Amygdala (tissue), 56 donors: ENCODE measurements at regions not wholly inside any gene's neighbourhood (a gene's known extent, or its start where the extent isn't known, plus 50 kb on each side); places are given as distances from the start of the nearest gene placed in this dataset.

Experiments
- DNase-seq, 56 donors: peaks; one replicate each; lab custom pipeline; 2025; lab: John Stamatoyannopoulos, UW

DNA sequence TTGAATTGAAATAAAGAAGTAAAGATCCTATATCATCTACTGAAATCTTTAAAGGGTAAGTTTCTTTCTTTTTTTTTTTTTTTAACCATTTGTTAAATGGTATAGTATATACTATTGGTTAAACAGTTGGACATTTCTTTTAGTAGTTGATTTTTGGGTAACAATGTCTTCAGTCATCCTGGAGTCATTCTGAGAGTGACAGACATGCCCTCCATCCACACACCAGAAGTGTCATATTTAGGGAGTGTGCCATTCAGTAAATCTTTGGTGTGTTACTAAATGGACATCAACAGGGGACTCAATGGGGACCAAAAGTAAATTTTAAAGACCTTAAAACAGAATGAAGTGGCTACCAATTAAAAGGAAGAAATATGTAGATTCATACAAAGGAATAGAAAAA lies 50.8 kb upstream of the SLC39A10 start:
- DNase-seq, result no peak

DNA sequence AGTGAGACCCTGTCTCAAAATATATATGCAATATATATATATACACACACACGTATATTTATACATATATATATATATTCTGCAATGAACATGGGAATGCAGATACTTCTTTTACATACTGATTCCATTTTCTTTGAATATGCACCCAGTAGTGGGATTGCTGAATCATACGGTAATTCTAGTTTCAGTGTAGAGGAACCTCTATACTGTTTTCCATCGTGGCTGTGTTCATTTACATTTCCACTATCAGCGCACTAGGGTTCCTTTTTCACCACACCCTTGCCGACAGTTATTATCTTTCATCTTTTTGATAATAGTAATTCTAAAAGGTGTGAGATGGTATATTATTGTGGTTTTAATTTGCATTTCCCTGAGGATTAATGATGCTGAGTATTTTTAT lies 52.3 kb upstream of the SLC39A10 start:
- DNase-seq, result no peak

DNA sequence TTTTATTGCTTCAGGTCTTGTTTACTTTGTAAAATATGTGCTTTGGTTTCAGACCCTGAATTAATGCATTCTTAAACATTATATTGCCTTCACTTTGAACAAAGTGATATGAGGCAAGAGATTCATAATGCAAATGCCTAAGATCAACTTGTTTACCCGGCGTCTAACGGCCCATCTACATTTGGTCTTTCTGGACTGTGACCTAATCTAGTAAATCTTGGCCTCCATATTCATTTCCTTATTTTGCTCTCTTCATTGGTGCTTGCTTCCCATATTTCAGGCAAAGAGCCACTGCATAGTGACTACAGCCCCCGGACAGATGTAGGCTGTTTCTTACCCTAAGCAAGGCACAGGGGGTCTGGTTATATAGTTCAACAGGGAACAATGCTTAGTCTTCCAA lies 53.0 kb upstream of the SLC39A10 start:
- DNase-seq, result no peak

DNA sequence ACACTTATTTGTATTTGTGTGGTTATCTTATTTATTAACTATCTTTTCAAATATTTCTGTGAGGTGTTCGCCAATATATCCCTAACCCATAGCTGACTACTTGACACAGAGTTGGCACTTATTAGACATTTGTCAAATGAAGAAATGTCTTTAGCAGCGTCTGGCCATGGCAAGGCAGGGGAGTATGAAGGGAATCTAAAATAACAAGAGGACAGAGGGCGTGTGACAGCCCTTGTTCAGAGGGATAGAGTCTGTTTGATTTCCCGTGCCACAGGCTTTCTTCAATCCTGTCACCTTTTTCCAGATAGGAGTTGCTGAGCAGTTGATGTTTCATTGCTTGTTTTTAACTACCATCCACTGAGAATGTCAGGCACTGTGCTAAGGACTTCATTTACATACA lies 53.6 kb upstream of the SLC39A10 start:
- no peak for DNase-seq

DNA sequence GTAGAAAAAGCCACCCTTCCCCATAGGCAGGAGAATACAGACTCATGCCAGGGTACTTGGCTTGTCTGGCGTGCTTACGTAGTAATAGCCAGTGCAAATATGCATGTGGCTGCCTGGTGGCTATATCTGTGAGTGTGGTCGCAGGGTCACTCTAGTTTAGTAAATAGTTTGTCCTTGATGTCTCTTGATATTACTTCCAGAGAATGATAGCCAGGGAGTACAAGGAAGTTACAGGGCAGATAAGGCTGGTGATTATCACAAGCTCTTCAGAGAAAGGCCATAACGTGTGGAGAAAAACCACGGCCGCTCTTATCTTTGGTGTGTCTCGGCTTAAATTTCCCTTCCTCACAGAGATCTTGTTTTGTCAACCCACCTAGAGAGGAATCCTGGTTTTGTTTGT lies 54.3 kb upstream of the SLC39A10 start:
- DNase-seq, result no peak

DNA sequence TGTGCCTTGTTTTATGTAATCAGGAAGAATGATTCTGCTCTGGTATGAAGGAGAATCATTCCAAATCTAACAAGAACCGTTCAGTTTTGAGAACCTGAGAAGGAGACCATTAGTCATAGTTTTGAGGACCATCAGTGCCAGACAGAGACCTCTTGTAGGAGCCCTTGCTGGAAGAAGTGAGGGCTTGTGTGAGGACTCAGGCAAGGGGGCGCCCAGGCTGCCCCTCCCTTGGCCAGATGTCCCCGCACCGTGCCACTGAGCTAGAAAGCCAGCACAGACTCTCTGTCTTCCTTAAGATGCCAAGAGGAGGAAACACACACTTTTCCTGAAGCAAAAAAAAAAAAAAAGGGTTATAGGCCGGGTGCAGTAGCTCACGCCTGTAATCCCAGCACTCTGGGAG lies 55.7 kb upstream of the SLC39A10 start:
- DNase-seq, result peak in 1 of 56 donors; percentile 1

DNA sequence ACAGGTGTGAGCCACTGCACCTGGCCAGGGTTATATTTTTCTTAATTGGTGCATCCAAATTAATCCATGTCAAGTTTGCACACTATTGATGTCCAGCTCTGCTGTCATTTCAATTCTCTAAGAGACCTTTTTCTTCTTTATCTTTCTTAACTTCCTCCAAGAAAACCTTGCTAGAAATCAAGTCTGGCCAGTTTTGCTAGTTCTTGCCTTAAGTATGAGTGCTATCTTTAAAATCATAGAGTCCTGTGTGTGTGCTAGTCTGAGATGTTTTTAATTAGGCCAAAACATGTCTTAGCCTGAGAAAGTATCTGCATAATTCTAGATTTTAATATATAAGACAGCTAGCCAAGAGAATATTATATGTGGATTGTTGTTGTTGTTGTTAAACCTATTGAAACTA lies 56.2 kb upstream of the SLC39A10 start:
- DNase-seq, result no peak

DNA sequence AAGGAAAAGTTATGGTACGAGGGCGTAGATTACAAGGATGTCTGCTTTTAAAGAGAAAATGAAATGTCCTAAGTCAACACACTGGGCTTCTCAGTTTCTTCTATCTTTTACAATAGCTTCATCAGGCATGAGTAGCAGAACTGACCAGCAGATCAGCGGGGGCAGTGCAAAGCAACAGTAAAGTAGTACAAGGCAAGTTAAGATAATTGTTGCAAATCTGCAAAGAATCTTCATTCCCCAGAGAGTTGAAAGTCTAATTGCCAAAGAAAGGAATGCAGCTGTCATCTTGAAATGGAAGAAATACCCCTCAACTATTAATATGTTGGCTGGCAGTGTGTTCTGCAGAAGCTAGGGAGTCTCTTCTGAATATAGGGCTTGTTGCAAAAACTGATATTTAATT lies 60.2 kb upstream of the SLC39A10 start:
- DNase-seq, result no peak

DNA sequence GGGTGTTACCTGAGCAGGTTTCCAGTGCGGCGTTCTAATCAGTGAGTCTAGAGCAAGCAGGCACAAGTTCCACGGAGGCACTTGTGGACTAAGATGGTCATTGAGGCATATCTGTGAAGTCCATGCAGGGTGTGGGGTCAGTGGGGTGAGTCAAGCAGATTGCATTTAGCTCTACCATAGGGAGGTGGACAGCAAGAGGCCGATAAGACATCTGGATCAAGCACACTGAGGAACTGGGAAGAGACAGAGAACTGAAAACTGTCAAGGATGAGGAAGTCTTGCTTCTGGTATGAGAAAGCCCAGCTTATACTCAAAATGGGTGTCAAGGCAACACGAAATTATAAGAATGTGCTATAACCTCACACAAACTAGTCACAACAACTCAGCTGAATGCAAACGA lies 61.2 kb upstream of the SLC39A10 start:
- no peak for DNase-seq

DNA sequence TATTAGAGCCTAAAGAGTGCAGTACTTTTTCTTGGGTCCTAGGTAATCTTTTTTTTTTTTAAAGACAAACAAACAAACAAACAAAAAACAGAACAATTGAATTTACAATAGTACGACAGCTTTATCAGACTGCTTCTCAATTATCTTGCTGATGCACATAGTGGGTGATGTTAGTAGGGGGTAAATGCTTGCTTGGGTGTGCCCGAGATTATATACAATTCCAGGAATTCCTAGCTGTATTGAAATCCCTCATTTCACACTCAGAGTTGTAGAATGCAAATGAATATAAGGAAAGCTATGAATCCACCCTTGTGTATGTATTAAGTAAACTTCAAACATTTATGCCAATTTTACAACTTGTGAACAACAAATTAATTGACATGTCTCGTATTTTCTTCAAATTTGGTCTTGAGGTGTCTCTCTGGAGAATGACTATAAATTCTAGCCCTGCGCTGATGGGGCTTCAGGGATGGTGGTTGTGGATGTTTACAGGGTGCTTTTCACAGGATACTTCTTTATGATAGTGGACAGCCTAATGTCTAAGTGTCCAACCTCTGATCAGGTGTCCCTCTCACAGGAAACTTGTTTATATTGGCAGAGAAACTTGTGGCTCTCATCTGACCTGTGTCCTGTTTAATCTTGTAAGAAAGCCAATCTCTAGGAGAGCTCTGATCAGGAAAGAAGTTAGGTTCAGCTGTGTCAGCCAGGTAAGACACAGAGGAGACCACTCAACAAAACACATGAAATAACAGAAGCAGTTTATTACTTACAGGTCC lies 61.9 kb upstream of the SLC39A10 start:
- no peak for DNase-seq

DNA sequence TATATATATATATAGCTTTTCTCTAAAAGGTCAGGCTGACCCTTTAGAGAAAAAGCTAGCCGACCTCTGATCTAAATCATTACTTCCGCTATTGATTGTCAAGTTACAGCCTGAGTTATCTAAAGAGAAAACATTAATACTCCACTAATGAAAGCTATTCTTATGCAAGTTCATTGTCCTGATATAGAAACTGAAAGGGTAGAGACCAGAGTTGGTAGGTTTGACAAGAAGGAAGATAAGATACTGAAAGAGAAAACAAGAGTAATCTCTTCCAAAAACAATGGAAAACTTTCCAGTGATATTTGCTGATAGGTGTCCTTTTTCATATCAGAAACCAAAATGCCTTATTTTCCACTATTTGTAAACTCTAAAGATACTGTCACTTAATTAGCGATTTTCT lies 62.8 kb upstream of the SLC39A10 start:
- no peak for DNase-seq

DNA sequence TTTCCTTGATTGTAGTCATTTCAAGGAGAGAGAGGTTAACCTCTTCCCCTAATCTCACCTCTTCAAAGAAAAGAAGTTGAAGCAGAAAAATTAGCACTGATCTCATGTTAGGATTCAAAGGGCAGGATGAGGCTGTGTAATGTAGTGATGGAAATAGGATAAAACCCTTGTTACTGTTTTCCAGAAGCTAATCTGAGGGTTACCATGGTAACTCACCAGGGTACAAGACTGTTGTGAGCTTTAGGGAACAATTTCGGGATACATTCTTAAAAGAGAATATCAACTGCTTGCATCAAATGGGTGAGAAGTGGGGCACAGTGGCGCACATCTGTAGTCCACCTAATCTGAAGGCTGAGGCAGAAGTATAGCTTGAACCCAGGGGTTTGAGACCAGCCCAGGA lies 64.9 kb upstream of the SLC39A10 start:
- peak in 1 of 56 donors; percentile 9 for DNase-seq

DNA sequence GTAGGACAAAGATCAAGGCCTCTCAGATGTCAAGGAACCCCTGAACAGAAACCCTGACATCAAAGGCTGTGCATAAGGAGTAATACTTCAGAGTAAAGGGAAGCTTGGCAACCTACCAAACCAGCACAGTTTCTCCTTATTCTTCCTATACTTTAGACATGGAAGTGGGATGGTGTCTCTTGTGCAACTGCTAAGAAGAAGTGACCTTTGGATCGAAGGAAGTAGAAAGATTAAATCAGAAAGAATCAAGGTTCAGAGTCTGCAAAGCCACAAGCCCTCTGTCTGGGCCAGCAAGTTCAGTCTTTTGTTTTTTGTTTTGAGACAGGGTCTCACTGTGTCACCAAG lies 66.2 kb upstream of the SLC39A10 start:
- DNase-seq, result no peak

DNA sequence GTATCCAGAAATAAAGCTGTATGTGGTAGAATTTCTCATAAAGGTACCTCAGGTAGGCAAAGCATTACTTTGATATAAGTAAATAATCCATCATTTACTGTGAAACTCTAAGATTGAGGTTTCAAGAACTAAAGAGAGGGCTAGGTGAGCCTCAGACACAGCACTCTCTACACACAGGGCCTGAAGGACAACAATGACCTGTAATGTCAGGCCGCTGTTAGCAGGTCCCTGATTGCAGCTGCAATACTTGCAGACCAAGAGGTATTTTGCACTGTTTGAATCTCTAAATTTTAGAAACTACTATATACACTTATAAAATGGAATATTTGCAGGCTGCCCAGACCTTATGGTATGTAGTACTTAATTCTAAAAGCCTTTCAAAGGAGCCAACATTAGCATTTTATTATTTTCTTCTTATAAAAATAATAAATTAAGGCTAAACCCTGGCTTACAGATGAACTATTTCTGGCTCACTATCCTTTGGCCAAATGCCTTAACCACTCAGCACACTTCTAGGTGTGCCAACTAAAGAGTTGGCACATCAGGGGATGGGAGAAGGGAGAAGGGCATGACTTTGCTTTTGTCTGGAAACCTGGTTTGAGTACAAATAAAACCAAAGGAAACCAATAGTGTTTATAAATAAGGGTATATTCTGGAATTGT lies 66.7 kb upstream of the SLC39A10 start:
- no peak for DNase-seq

DNA sequence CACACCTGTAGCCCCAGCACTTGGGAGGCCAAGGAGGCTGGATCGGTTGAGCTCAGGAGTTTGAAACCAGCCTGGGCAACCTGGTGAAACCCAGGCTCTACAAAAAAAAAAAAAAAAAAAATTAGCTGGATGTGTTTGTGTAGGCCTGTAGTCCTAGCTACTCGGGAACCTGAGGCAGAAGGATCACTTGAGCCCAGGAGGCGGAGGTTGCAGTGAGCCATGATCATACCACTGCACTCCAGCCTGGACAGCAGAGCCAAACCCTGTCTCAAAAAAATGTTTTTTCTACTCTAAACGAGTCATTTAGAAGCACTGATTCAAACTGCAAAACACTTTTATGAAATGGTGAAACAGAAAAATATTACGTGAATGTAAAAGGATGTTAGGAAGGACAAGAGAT lies 69.1 kb upstream of the SLC39A10 start:
- DNase-seq, result no peak

DNA sequence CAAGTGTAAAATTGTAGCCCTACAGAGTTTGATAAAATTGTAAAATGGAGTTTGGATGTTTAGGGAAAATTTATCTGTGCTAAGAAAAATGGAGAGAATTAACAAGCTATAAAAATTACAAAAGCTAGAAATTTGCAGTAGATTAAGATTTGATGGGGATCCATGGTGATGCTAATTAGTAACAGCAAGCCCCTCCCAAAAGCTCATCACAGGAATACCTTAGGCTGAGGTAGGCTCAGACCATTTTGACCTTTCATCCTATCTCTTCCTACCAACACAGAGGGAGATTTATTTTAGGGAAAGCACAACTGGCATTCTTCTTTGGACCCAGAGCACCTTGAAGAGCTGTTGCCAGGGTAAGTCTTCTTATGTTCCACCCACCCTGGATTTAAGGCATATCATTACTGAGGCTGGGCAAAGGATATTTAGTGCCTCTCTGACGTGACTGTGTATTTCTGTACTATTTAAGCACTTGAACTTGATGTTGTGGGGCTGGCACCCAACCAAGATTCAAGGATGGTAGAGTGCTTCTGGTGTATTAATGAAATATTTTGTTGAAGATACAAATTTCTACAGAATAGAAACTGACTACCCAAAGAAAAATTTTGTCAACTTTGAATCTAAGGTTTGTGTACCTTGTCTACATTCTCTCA lies 70.8 kb upstream of the SLC39A10 start:
- peak in 1 of 56 donors; percentile 12 for DNase-seq

DNA sequence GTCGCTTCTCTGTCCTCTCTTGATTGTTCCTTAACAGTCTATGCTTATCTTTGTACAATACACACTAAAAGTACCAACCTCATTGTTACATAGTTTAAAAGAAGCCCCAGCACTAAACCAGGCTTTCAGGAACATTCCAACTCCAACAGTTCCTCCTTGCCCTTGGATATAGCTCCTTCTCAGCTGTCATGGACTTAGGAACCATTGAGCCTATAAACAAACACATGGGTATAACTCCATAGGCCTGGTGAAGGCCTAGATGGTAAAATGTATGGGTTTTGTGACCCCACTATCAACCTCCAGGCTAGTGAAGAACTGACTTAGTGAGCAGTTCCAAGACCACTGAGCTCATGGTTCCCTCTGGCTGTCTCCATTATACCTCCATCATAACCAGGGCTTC lies 74.8 kb upstream of the SLC39A10 start:
- no peak for DNase-seq

DNA sequence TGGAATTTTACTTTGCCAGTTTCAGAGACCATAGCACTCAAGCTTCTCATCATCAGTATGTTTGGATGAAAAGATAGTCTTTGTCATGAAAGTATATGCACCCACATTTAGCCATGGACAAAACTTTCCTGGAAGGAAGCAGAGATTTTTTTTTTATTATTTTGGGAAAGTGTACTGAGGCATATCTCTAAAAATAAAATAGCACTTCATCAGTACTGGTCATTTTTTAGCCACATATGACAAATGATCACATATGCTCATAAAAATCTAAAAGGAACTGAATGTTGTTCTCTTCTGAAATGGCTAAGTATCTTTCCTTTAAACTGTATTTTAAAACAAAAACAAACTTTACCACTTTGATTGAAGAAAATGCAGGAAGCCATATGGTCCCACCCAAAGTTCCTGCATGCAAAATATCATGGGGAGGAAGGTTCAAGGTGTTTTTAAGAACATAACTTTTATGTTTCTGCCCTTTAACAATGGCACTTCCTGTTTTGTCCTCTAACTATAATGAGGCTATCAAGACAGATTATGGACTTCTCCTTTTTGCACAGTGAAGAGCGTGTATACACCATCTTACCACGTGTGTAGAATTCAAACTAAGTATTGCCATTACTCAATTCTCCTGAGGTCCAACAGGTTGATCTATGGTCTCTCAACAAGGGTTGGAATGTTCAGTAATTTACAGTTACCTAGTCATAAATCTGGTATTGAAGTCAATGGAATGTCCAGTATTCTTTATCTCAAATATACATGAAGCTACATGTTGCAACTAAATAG lies 77.1 kb upstream of the SLC39A10 start:
- DNase-seq, result no peak

DNA sequence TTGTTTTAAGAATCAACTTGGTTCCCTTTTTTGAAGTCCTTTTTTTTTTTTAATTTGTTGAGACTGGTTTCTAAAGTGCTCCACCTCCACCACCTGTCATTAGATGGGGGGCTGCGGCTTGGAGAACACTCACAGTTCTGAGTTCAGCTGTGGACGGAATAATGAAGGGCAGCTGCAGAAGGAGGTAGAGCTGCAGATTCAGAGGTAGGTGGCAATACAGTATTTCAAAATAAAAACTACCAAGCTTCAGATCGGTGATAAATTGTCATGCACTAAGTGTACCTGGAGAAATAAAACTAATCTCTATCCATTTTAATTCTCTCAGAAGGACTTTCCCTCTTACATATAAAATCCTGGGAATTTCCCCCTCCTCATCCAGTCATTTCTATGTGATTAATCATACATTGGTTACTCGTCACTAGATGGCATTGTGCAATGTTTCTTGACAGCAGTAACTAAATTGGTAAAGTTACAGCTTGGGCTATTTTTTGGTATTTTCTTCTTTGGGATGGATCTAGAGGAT lies 81.1 kb upstream of the SLC39A10 start:
- no peak for DNase-seq

DNA sequence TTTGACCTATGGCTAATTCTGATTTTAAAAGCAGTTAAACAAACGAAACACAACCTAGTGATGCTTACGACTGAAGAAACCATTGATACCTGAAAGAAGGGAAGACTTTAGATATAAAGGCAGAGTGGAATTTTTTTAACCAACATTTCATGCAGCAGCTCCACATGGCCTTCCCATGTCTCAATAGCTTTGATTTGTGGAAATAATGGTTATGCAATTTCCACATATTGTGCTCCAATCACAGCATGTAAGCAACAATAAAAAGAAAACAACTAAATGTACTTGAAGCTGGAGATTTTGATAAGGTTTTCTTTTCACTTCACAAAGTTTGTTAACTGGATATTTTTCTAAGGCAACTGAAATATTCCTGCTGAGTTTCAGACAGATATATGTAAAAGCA lies 82.0 kb upstream of the SLC39A10 start:
- DNase-seq, result no peak

DNA sequence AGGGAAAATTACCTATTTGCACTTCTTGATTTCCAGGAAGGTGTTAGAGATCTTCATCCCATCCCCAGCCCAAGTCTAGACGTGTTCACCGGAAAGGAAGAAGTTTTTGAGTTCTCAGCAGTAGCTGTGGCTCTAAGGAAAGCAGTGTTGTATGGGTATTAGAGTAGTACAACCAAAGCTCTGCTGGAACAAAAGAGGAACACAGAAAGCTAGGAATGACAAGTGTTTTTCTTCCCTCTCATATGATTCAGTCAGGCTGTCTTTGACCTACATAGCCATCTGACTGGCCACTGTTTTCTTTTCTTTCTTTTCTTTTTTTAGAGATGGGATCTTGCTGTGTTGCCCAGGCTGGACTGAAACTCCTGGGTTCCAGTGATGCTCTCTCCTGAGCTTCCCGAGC lies 82.7 kb upstream of the SLC39A10 start:
- DNase-seq, result no peak
